Spinal cord (tissue), 9 donors: ENCODE measurements at regions not wholly inside any gene's neighbourhood (a gene's known extent, or its start where the extent isn't known, plus 50 kb on each side); places are given as distances from the start of the nearest gene placed in this dataset.
A peak's percentile ranks its signal among the peaks of the same experiment; 100 is the strongest.
"Not testable (repeated sequence)": the region's sequence is repeated elsewhere in the genome, so short reads cannot be mapped to it uniquely, and the experiment has no call there.

Experiments
- DNase-seq, 6 donors: peaks; one replicate each; pipeline versions ENCODE4 v3.0.0 to v3.0.0-alpha.2; 2013 to 2015; ENCODE audit warnings: low spot score in 6 of 6, low read depth in 4 of 6
- H3K27ac ChIP-seq: one replicate; pipeline ENCODE4 v1.5.1; 2013; ENCODE audit warnings: low read depth, low read length, control low read depth
- H3K27me3 ChIP-seq: one replicate; pipeline ENCODE4 v1.6.1; 2013; ENCODE audit warnings: low read length; ENCODE audit not compliant: control insufficient read depth, insufficient read depth
- H3K36me3 ChIP-seq: one replicate; pipeline ENCODE4 v1.6.1; 2013; ENCODE audit warnings: low read length; ENCODE audit not compliant: control insufficient read depth, insufficient read depth
- H3K4me1 ChIP-seq: one replicate; pipeline ENCODE4 v1.6.1; 2013; ENCODE audit warnings: low read length; ENCODE audit not compliant: control insufficient read depth, insufficient read depth
- H3K4me3 ChIP-seq: one replicate; pipeline ENCODE4 v1.5.1; 2013; ENCODE audit warnings: low read depth, low read length, control low read depth
- H3K9me3 ChIP-seq: one replicate; pipeline ENCODE4 v1.6.1; 2013; ENCODE audit warnings: low read length; ENCODE audit not compliant: control insufficient read depth, insufficient read depth
- WGBS: methylation state at CpG from one replicate; pipeline ENCODE4 v1.1.5; 2013; ENCODE audit warnings: missing lambda C conversion rate; ENCODE audit not compliant: insufficient coverage; 5-methylcytosine and 5-hydroxymethylcytosine counted together
- donor health status: healthy.

- no peaks in the 10 kb centered on the region for H3K36me3 ChIP-seq
- no peak overlapping the region for H3K27ac ChIP-seq
- H3K4me3 ChIP-seq = no peak overlapping the region
- DNase-seq = no peak
- WGBS = 92% methylated on average over 5 of the region's 5 CpGs
- no peaks in the 10 kb centered on the region for H3K4me1 ChIP-seq
- no peaks in the 10 kb centered on the region for H3K9me3 ChIP-seq
- H3K27me3 ChIP-seq = no peaks in the 10 kb centered on the region
Measured at GRCh38 chr3:181230258-181230657, 240.7 kb upstream of the DNAJC19 start.

GRCh38 chr3:181213347-181213746 is 223.8 kb upstream of the DNAJC19 start:
- 82% methylated on average over 1 of the region's 2 CpGs for WGBS
- no peaks in the 10 kb centered on the region for H3K27me3 ChIP-seq

GRCh38 chr3:181212271-181212670 is 222.7 kb upstream of the DNAJC19 start:
- Histone ChIP-seq H3K27me3 (no peaks in the 10 kb centered on the region), H3K4me3 (no peak overlapping the region), H3K27ac (no peak overlapping the region), H3K36me3 (no peaks in the 10 kb centered on the region), H3K4me1 (no peaks in the 10 kb centered on the region), H3K9me3 (no peaks in the 10 kb centered on the region)
- no CpG with 5 or more reads among the region's 1 CpG for WGBS
- no peak for DNase-seq

More at GRCh38 chr3:181213347-181213746, 223.8 kb upstream of the DNAJC19 start:
- Histone ChIP-seq H3K27ac (no peak overlapping the region), H3K4me3 (no peak overlapping the region), H3K36me3 (no peaks in the 10 kb centered on the region), H3K9me3 (no peaks in the 10 kb centered on the region), H3K4me1 (no peaks in the 10 kb centered on the region)
- no peak for DNase-seq

- H3K4me3 ChIP-seq = no peak overlapping the region
- WGBS = no CpG with 5 or more reads among the region's 2 CpGs
Measured at GRCh38 chr3:181210275-181210674, 220.7 kb upstream of the DNAJC19 start.

GRCh38 chr3:181189556-181189955 is 200.0 kb upstream of the DNAJC19 start:
- Histone ChIP-seq H3K36me3 (no peaks in the 10 kb centered on the region), H3K9me3 (no peaks in the 10 kb centered on the region), H3K27ac (no peak overlapping the region), H3K4me1 (no peaks in the 10 kb centered on the region), H3K4me3 (no peak overlapping the region), H3K27me3 (no peaks in the 10 kb centered on the region)
- WGBS = no CpG with 5 or more reads among the region's 2 CpGs
- no peak for DNase-seq

More at GRCh38 chr3:181210275-181210674, 220.7 kb upstream of the DNAJC19 start:
- Histone ChIP-seq H3K4me1 (no peaks in the 10 kb centered on the region), H3K36me3 (no peaks in the 10 kb centered on the region), H3K27me3 (no peaks in the 10 kb centered on the region), H3K27ac (no peak overlapping the region), H3K9me3 (no peaks in the 10 kb centered on the region)
- peak; percentile 23 to 83 (median 30) for DNase-seq

GRCh38 chr3:181183764-181184163 is 194.2 kb upstream of the DNAJC19 start:
- no peak for DNase-seq

GRCh38 chr3:181183057-181183456 is 193.5 kb upstream of the DNAJC19 start:
- over 99% methylated on average over 16 of the region's 22 CpGs for WGBS
- H3K27me3 ChIP-seq, H3K36me3 ChIP-seq, H3K27ac ChIP-seq, H3K4me3 ChIP-seq, H3K9me3 ChIP-seq, H3K4me1 ChIP-seq, DNase-seq: not testable (repeated sequence)

More at GRCh38 chr3:181183764-181184163, 194.2 kb upstream of the DNAJC19 start:
- H3K36me3 ChIP-seq = peaks cover 7% of the 10 kb centered on the region
- no peaks in the 10 kb centered on the region for H3K9me3 ChIP-seq
- H3K4me1 ChIP-seq = no peaks in the 10 kb centered on the region
- no peak overlapping the region for H3K4me3 ChIP-seq
- WGBS = 53% methylated on average over 1 of the region's 1 CpG
- H3K27ac ChIP-seq = no peak overlapping the region
- H3K27me3 ChIP-seq = no peaks in the 10 kb centered on the region

- H3K36me3 ChIP-seq = peaks cover 7% of the 10 kb centered on the region
- H3K27me3 ChIP-seq = peaks cover 2% of the 10 kb centered on the region
- no peak for DNase-seq
- H3K4me3 ChIP-seq = no peak overlapping the region
- 80% methylated on average over 3 of the region's 7 CpGs for WGBS
- no peak overlapping the region for H3K27ac ChIP-seq
- H3K9me3 ChIP-seq = no peaks in the 10 kb centered on the region
- no peaks in the 10 kb centered on the region for H3K4me1 ChIP-seq
Measured at GRCh38 chr3:181178991-181179390, 189.5 kb upstream of the DNAJC19 start.

- WGBS = no CpG with 5 or more reads among the region's 6 CpGs
- no peaks in the 10 kb centered on the region for H3K4me1 ChIP-seq
- peak overlapping the region; percentile 33 for H3K4me3 ChIP-seq
Measured at GRCh38 chr3:181176601-181177000, 187.1 kb upstream of the DNAJC19 start.

GRCh38 chr3:181174676-181175233 is 185.2 kb upstream of the DNAJC19 start:
- Histone ChIP-seq H3K27me3 (peaks cover 2% of the 10 kb centered on the region), H3K9me3 (no peaks in the 10 kb centered on the region), H3K4me3 (peak overlapping the region; percentile 33), H3K4me1 (no peaks in the 10 kb centered on the region), H3K27ac (peak overlapping the region; percentile 61), H3K36me3 (no peaks in the 10 kb centered on the region)
- DNase-seq = peak in 3 of 6 donors; percentile 40 to 72 (median 66)
- 33% methylated on average over 2 of the region's 4 CpGs for WGBS

More at GRCh38 chr3:181176601-181177000, 187.1 kb upstream of the DNAJC19 start:
- Histone ChIP-seq H3K9me3 (no peaks in the 10 kb centered on the region), H3K27ac (no peak overlapping the region), H3K27me3 (peaks cover 2% of the 10 kb centered on the region), H3K36me3 (no peaks in the 10 kb centered on the region)
- peak in 5 of 6 donors; percentile 71 to 92 (median 74) for DNase-seq
